Lung (tissue), 11 donors: ENCODE measurements at regions not wholly inside any gene's neighbourhood (a gene's known extent, or its start where the extent isn't known, plus 50 kb on each side); places are given as distances from the start of the nearest gene placed in this dataset.

Experiments used
- ATAC-seq: fragments of 200-7000 bp; cut with Tn5 transposase; one replicate; pipeline ENCODE4 v1.9.1; 2020; ENCODE audit warnings: moderate number of reproducible peaks; ENCODE audit not compliant: insufficient read depth, low FRiP score
- DNase-seq, 3 donors: peaks; one replicate each; pipeline ENCODE4 v3.0.0-alpha.2; 2013 to 2017
- H3K27ac ChIP-seq, 2 donors: one replicate each; pipeline ENCODE4 v1.5.1; 2013; ENCODE audit warnings: mild to moderate bottlenecking in 2 of 2, moderate library complexity in 2 of 2, control low read depth in 1 of 2, inconsistent platforms in 1 of 2, low read depth in 1 of 2, low read length in 1 of 2
- H3K27me3 ChIP-seq, 3 donors: one replicate each; pipeline ENCODE4 v1.5.1; 2013; ENCODE audit warnings: low read length in 2 of 3; ENCODE audit not compliant: control insufficient read depth in 3 of 3, insufficient read depth in 3 of 3
- H3K36me3 ChIP-seq, 4 donors: one replicate each; pipeline ENCODE4 v1.5.1; 2013; ENCODE audit warnings: low read length in 4 of 4, mild to moderate bottlenecking in 1 of 4, moderate library complexity in 1 of 4; ENCODE audit not compliant: control insufficient read depth in 4 of 4, insufficient read depth in 4 of 4
- H3K4me1 ChIP-seq, 5 donors: one replicate each; pipeline ENCODE4 v1.5.1; 2013; ENCODE audit warnings: low read length in 5 of 5, mild to moderate bottlenecking in 2 of 5, moderate library complexity in 1 of 5; ENCODE audit not compliant: control insufficient read depth in 5 of 5, insufficient read depth in 5 of 5
- H3K4me3 ChIP-seq: one replicate; pipeline ENCODE4 v1.5.1; 2013; ENCODE audit warnings: mild to moderate bottlenecking, control low read depth, moderate library complexity
- H3K9ac ChIP-seq, 2 donors: one replicate each; pipeline ENCODE4 v1.5.1; 2013; ENCODE audit warnings: low read length in 2 of 2, control low read depth in 1 of 2; ENCODE audit not compliant: insufficient read depth in 1 of 2
- H3K9me3 ChIP-seq, 4 donors: one replicate each; pipeline ENCODE4 v1.5.1; 2013; ENCODE audit warnings: low read length in 3 of 4, mild to moderate bottlenecking in 1 of 4, moderate library complexity in 1 of 4; ENCODE audit not compliant: control insufficient read depth in 4 of 4, insufficient read depth in 3 of 4
- WGBS, 2 donors: extraction: QIAGEN DNeasy Blood & Tissue Kit; methylation state at CpG; one replicate each; pipeline ENCODE4 v1.1.7; 2013; 5-methylcytosine and 5-hydroxymethylcytosine counted together
- TF ChIP-seq, protein P1 (sequence below): IDR thresholded peaks from 2 replicates; pipeline ENCODE4 v1.5.1; 2012; ENCODE audit warnings: mild to moderate bottlenecking; ENCODE audit errors: control extremely low read depth, extremely low read depth
- donor health status: control.
- donor health status: control.
- donor health status: Bipolar disorder and iron deficiency.
- donor health status: healthy.
- donor health status: DM: yes; HTN: yes; CAD: no.

DNA sequence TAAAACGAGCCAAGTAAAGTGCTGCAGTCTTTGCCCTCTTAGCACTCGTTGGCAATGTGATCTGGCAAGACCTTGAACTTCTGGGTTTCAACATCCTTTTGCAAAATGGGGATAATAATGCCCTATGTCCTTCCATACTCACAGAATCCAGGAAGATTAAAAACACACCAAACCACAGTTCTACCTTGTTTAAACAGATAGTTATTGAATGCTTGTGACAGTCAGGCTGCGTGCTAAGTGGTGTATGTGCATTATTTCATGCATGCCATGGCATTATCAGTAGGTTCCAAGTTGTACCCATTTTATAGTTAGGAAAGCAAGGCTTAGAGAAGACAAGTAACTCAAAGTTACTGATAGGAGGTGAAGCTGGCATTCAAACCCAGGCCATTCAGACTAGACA lies 308.6 kb upstream of the PROX1 start:
- DNase-seq (no peak), ATAC-seq (no peak)
- no peaks in the 10 kb centered on the region for H3K36me3 ChIP-seq
- no peak overlapping the region for H3K27ac ChIP-seq
- H3K9me3 ChIP-seq, result no peaks in the 10 kb centered on the region
- TF ChIP-seq, protein P1, sequence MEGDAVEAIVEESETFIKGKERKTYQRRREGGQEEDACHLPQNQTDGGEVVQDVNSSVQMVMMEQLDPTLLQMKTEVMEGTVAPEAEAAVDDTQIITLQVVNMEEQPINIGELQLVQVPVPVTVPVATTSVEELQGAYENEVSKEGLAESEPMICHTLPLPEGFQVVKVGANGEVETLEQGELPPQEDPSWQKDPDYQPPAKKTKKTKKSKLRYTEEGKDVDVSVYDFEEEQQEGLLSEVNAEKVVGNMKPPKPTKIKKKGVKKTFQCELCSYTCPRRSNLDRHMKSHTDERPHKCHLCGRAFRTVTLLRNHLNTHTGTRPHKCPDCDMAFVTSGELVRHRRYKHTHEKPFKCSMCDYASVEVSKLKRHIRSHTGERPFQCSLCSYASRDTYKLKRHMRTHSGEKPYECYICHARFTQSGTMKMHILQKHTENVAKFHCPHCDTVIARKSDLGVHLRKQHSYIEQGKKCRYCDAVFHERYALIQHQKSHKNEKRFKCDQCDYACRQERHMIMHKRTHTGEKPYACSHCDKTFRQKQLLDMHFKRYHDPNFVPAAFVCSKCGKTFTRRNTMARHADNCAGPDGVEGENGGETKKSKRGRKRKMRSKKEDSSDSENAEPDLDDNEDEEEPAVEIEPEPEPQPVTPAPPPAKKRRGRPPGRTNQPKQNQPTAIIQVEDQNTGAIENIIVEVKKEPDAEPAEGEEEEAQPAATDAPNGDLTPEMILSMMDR, result no peak
- no peak overlapping the region for H3K9ac ChIP-seq
- H3K4me1 ChIP-seq, result no peaks in the 10 kb centered on the region
- 43 to 57% methylated on average over 3 of the region's 3 CpGs for WGBS, 2 donors
- no peak overlapping the region for H3K4me3 ChIP-seq
- peaks cover 0 to 2% (median 0%) of the 10 kb centered on the region in 3 donors for H3K27me3 ChIP-seq

DNA sequence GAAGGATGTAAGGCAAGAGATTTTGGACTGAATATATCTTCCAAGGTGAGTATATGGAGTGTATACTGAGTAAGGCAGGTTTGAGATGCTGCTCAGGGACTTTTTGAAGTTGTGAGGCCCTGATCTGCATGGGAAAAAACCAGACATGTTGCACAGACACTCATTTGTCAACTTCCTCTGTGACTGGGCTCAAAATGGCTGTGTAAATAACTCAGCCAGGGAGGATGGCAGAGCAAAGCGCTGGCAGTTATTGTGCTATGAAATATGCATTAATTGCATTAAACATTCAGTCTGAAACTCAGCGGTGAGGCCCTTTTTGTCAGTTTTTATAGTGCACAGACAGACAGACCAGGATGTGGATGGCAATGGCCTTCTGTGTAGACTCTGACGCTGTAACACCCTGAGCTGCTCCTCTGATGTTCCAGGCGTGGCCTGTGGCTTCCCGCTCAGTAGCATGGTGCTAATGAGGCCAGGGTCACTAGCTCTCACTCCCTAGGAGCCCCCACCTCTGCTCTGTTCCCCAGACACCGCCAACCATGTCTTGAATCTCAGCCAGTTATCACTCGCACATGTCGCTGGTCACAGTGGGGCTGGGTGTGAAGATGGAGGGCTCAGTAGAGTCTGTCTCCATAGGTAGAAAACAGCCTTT lies 307.0 kb upstream of the PROX1 start:
- Histone ChIP-seq H3K9me3 (no peaks in the 10 kb centered on the region), H3K9ac (no peak overlapping the region), H3K27me3 (peaks cover 0 to 2% (median 0%) of the 10 kb centered on the region in 3 donors), H3K27ac (no peak overlapping the region), H3K4me1 (no peaks in the 10 kb centered on the region), H3K4me3 (no peak overlapping the region), H3K36me3 (no peaks in the 10 kb centered on the region)
- ATAC-seq (no peak), DNase-seq (no peak)
- TF ChIP-seq, protein P1, result no peak
- 85 to 87% methylated on average over 8 of the region's 8 CpGs for WGBS, 2 donors

DNA sequence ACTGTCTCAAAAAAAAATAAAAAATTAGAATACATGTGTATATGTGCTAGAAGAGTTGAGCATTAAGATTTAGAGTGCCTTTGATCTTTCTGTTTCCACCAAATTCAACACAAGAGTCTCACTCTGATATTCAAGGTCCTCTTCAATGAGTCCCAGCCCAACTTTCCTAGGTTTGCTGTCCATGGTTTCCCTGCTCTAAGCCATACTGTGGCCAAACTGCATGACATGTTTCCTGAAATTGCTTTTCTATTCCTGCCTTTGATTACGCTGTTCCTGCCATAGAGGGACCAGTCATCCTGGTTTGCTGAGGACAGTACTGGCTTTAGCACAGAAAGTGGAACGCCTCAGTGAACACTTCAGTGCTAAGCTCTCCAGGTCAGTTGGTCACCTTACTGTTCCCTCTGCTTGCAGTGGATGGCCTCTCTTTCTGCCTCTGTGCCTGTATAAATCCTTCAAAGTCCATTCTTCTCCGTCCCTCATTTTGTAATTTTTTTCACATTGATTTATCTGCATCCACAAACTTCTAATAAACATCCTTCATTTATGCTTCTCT lies 305.9 kb upstream of the PROX1 start:
- ATAC-seq (no peak), DNase-seq (no peak)
- no peaks in the 10 kb centered on the region for H3K27me3 ChIP-seq
- TF ChIP-seq, protein P1, result no peak
- WGBS, 2 donors, result 93 to 96% methylated on average over 3 of the region's 3 CpGs
- no peak overlapping the region for H3K4me3 ChIP-seq
- H3K4me1 ChIP-seq, result no peaks in the 10 kb centered on the region
- no peak overlapping the region for H3K27ac ChIP-seq
- no peaks in the 10 kb centered on the region for H3K9me3 ChIP-seq
- no peaks in the 10 kb centered on the region for H3K36me3 ChIP-seq
- no peak overlapping the region for H3K9ac ChIP-seq
